Stomach (tissue), 8 donors: ENCODE measurements at regions not wholly inside any gene's neighbourhood (a gene's known extent, or its start where the extent isn't known, plus 50 kb on each side); places are given as distances from the start of the nearest gene placed in this dataset.

Experiments used
- DNase-seq, 2 donors: peaks; one replicate each; pipeline versions ENCODE4 v3.0.0 to v3.0.0-alpha.2; 2013 to 2019
- H3K27ac ChIP-seq, 5 donors: fragments of 200-600 bp in 4 of 5; sonication (generic) in 4 of 5; one replicate each; pipeline ENCODE4 v1.5.1; 2013 to 2019; ENCODE audit warnings: mild to moderate bottlenecking in 1 of 5, moderate library complexity in 1 of 5
- H3K27me3 ChIP-seq, 3 donors: fragments of 200-600 bp; sonication (generic); one replicate each; pipeline ENCODE4 v1.5.1; 2017 to 2019; ENCODE audit warnings: mixed run types in 1 of 3
- H3K36me3 ChIP-seq, 4 donors: fragments of 200-600 bp; sonication (generic); 1 replicate in 3 of 4; 2 replicates in 1 of 4; pipeline ENCODE4 v1.5.1; 2016 to 2019
- H3K4me1 ChIP-seq, 4 donors: fragments of 200-600 bp; sonication (generic); one replicate each; pipeline ENCODE4 v1.5.1; 2016 to 2019
- H3K4me3 ChIP-seq, 4 donors: fragments of 200-600 bp; sonication (generic) in 3 of 4; one replicate each; pipeline ENCODE4 v1.5.1; 2016 to 2019; ENCODE audit warnings: mild to moderate bottlenecking in 1 of 4
- H3K9me3 ChIP-seq, 4 donors: fragments of 200-600 bp; sonication (generic); one replicate each; pipeline ENCODE4 v1.5.1; 2016 to 2019
- EP300 ChIP-seq: sonication (generic); formaldehyde crosslinking; IDR thresholded peaks from one replicate; pipeline ENCODE4 v1.6.1; 2017; ENCODE audit warnings: antibody characterized with exemption
- POLR2A ChIP-seq, 4 donors: fragments of 450-650 bp; IDR thresholded peaks; one replicate each; pipeline ENCODE4 v1.6.1; 2016; ENCODE audit warnings: antibody characterized with exemption in 4 of 4, control low read depth in 2 of 4, mild to moderate bottlenecking in 1 of 4, moderate library complexity in 1 of 4
- POLR2AphosphoS5 ChIP-seq, 3 donors: sonication (generic); formaldehyde crosslinking; IDR thresholded peaks; one replicate each; pipeline ENCODE4 v1.6.1; 2016; ENCODE audit warnings: antibody characterized with exemption in 3 of 3
- WGBS, 5 donors: extraction: QIAGEN DNeasy Blood & Tissue Kit in 3 of 5; methylation state at CpG; one replicate each; pipeline versions ENCODE4 v1.1.5 to v1.1.7; 2013 to 2018; 5-methylcytosine and 5-hydroxymethylcytosine counted together
- intact Hi-C: fragments of 100-400 bp; cut with DNase I; formaldehyde crosslinking; loops from one replicate; pipeline ENCODE4 v1.15.1; 2023; ENCODE audit warnings: low total_unique reads
- TF ChIP-seq, protein P1 (sequence below), 7 experiments: fragments of 450-650 bp in 4 of 7; fragments of 200-600 bp in 3 of 7; sonication (generic) in 3 of 7; IDR thresholded peaks; one replicate each; pipeline ENCODE4 v1.5.1; 2016 to 2019; ENCODE audit warnings: antibody characterized with exemption in 7 of 7, control low read depth in 2 of 7, mild to moderate bottlenecking in 1 of 7
- donor health status: healthy with polysubstance abuse.
- donor health status: Bipolar disorder and iron deficiency.
- donor health status: healthy.

DNA sequence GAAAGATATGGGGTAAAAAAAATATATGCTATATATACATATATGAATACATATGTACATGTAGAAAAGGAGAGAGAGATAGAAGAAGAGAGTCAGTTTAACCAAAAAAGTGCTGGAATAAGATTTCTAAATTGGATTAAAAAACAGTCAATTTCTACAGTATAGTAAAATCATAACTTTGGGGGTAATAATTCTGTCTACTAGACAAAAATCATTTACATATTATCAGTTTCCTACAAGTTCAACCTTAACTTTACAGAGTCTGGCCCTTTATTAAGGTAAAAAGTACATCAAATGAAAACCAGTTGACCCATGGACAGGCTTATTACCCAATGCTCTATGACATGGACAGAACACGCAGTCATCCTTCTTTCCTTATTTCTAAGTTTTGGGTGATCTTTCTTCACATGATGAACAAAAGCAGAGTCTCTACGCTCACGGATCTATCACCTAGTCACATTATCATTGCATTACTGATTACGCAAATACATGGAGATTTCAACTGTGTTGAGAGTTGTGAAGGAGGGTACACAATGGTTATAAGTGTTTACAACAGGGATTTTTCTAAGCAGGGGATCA, 63.9 kb upstream of the SMIM36 start:
- H3K4me1 ChIP-seq: peaks cover 8 to 24% (median 11%) of the 10 kb centered on the region in 4 donors
- H3K4me3 ChIP-seq: no peak overlapping the region
- H3K36me3 ChIP-seq: no peaks in the 10 kb centered on the region
- WGBS, 5 donors: 78 to 93% (median 89%) methylated on average over 4 of the region's 4 CpGs
- DNase-seq: no peak
- H3K27me3 ChIP-seq: peaks cover 0 to 2% (median 0%) of the 10 kb centered on the region in 3 donors
- TF ChIP-seq EP300 (no peak), POLR2AphosphoS5 (IDR thresholded peaks at IDR 0.05) (no peak), POLR2A (IDR thresholded peaks at IDR 0.05) (no peak)
- TF ChIP-seq, protein P1, sequence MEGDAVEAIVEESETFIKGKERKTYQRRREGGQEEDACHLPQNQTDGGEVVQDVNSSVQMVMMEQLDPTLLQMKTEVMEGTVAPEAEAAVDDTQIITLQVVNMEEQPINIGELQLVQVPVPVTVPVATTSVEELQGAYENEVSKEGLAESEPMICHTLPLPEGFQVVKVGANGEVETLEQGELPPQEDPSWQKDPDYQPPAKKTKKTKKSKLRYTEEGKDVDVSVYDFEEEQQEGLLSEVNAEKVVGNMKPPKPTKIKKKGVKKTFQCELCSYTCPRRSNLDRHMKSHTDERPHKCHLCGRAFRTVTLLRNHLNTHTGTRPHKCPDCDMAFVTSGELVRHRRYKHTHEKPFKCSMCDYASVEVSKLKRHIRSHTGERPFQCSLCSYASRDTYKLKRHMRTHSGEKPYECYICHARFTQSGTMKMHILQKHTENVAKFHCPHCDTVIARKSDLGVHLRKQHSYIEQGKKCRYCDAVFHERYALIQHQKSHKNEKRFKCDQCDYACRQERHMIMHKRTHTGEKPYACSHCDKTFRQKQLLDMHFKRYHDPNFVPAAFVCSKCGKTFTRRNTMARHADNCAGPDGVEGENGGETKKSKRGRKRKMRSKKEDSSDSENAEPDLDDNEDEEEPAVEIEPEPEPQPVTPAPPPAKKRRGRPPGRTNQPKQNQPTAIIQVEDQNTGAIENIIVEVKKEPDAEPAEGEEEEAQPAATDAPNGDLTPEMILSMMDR (IDR thresholded peaks at IDR 0.05): no peak
- peak overlapping the region in 4 of 5 donors; percentile 70 to 89 (median 80) for H3K27ac ChIP-seq
- intact Hi-C loops: no loop called here
- no peaks in the 10 kb centered on the region for H3K9me3 ChIP-seq

DNA sequence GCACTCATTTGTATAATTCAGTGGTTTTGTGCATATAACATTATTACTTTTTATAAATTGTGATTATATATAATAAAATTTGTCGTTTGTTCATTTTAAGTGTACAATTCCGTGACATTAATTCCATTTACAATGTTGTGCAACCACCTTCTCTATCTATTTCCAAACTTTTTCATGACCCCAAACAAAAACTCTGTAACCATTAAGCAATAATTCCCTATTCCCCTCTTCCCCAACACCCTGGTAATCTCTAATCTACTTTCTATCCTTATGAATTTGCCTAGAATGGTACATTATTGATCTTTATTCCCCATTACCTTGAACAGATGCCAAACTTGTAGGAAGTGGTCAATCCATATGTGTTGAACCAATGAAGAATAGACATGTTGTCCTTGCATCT, 61.3 kb upstream of the SMIM36 start:
- WGBS, 5 donors: 79 to 93% (median 92%) methylated on average over 2 of the region's 2 CpGs
- peaks cover 0 to 6% (median 0%) of the 10 kb centered on the region in 3 donors for H3K27me3 ChIP-seq
- peaks cover 7 to 22% (median 13%) of the 10 kb centered on the region in 4 donors for H3K4me1 ChIP-seq
- no peaks in the 10 kb centered on the region for H3K36me3 ChIP-seq
- no peak overlapping the region for H3K4me3 ChIP-seq
- intact Hi-C loops: no loop called here
- H3K9me3 ChIP-seq: no peaks in the 10 kb centered on the region
- DNase-seq: no peak
- H3K27ac ChIP-seq: no peak overlapping the region
- TF ChIP-seq POLR2AphosphoS5 (IDR thresholded peaks at IDR 0.05) (no peak), EP300 (no peak), POLR2A (IDR thresholded peaks at IDR 0.05) (no peak)
- TF ChIP-seq, protein P1 (IDR thresholded peaks at IDR 0.05): no peak

DNA sequence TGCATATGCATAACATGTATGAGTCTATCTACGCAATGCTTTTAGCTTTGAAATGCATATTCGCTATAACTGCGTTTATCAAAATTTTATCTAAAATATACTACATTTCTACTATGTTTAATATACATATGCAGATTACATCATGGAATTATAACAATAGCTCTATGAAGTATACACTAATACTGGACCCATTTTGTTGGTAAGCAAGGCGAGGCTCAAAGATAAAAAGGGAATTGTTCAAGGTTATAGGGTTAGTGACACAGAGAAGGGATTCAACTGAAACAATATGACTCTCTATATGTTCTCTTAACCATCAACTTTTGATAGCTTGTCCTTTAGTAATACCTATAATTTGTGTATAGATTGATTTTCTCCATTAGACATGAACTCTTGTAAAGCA, 60.9 kb upstream of the SMIM36 start:
- Histone ChIP-seq H3K36me3 (no peaks in the 10 kb centered on the region), H3K4me1 (peaks cover 3 to 17% (median 14%) of the 10 kb centered on the region in 4 donors), H3K27me3 (peaks cover 0 to 6% (median 0%) of the 10 kb centered on the region in 3 donors), H3K9me3 (no peaks in the 10 kb centered on the region), H3K27ac (no peak overlapping the region), H3K4me3 (no peak overlapping the region)
- 68 to 95% (median 94%) methylated on average over 4 of the region's 4 CpGs for WGBS, 5 donors
- TF ChIP-seq POLR2A (IDR thresholded peaks at IDR 0.05): no peak
- no peak for TF ChIP-seq EP300
- no peak for TF ChIP-seq POLR2AphosphoS5 (IDR thresholded peaks at IDR 0.05)
- TF ChIP-seq, protein P1 (IDR thresholded peaks at IDR 0.05): no peak
- intact Hi-C loops: no loop called here
- DNase-seq: no peak

DNA sequence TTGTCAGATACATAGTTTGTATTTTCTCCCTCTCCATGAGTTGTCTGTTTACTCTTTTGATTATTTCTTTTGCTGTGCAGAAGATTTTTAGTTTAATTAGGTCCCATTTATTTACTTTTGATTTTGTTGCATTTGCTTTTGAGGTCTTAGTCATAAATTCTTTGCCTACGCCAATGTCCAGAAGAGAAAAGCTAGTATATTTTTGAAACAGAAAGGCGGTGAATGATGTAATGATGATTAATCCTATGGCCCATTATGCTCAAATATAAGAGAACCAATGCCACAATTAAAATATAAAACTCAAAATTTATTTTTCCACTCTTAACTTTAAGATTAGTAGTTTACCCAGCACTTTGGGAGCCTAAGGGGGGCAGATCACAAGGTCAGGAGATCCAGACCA, 59.8 kb upstream of the SMIM36 start:
- TF ChIP-seq, protein P1 (IDR thresholded peaks at IDR 0.05): no peak
- TF ChIP-seq EP300 (no peak), POLR2A (IDR thresholded peaks at IDR 0.05) (no peak), POLR2AphosphoS5 (IDR thresholded peaks at IDR 0.05) (no peak)
- no peak overlapping the region for H3K27ac ChIP-seq
- H3K27me3 ChIP-seq: peaks cover 0 to 6% (median 0%) of the 10 kb centered on the region in 3 donors
- 73 to 85% (median 82%) methylated on average over 2 of the region's 2 CpGs for WGBS, 5 donors
- no peaks in the 10 kb centered on the region for H3K9me3 ChIP-seq
- H3K4me1 ChIP-seq: peaks cover 0 to 15% (median 6%) of the 10 kb centered on the region in 4 donors
- no peaks in the 10 kb centered on the region for H3K36me3 ChIP-seq
- intact Hi-C loops: no loop called here
- no peak for DNase-seq
- no peak overlapping the region for H3K4me3 ChIP-seq
